GM19035 (cell line): ENCODE measurements at regions not wholly inside any gene's neighbourhood (a gene's known extent, or its start where the extent isn't known, plus 50 kb on each side); places are given as distances from the start of the nearest gene placed in this dataset.

Experiments
- ATAC-seq: cut with Tn5 transposase; IDR thresholded peaks from one replicate; pipeline ENCODE4 v1.9.1; 2021; ENCODE audit not compliant: unreplicated experiment

- ATAC-seq = no peak
Measured at GRCh38 chr18:65326805-65327204, 424.0 kb upstream of the CDH7 start.

GRCh38 chr18:65322895-65323294 lies 427.9 kb upstream of the CDH7 start:
- ATAC-seq = no peak

- no peak for ATAC-seq
Measured at GRCh38 chr18:65298422-65298821, 452.4 kb upstream of the CDH7 start.

- no peak for ATAC-seq
Measured at GRCh38 chr18:65288908-65289307, 461.9 kb upstream of the CDH7 start.

GRCh38 chr18:65287652-65288051 lies 463.2 kb upstream of the CDH7 start:
- ATAC-seq = no peak

- ATAC-seq = no peak
Measured at GRCh38 chr18:65282096-65282495, 468.7 kb upstream of the CDH7 start.

- no peak for ATAC-seq
Measured at GRCh38 chr18:65279668-65280305, 471.0 kb upstream of the CDH7 start.

- no peak for ATAC-seq
Measured at GRCh38 chr18:65278939-65279667, 471.7 kb upstream of the CDH7 start.

GRCh38 chr18:65269375-65269774 lies 481.4 kb upstream of the CDH7 start:
- ATAC-seq = no peak

- no peak for ATAC-seq
Measured at GRCh38 chr18:65265761-65266160, 485.1 kb upstream of the CDH7 start.

GRCh38 chr18:65260030-65260429 lies 490.8 kb upstream of the CDH7 start:
- ATAC-seq = no peak

- no peak for ATAC-seq
Measured at GRCh38 chr18:65259403-65259802, 491.4 kb upstream of the CDH7 start.

GRCh38 chr18:65257149-65257548 lies 493.7 kb upstream of the CDH7 start:
- ATAC-seq = no peak

- no peak for ATAC-seq
Measured at GRCh38 chr18:65255417-65255816, 495.4 kb upstream of the CDH7 start.

GRCh38 chr18:65239787-65240186 lies 511.0 kb upstream of the CDH7 start:
- no peak for ATAC-seq

GRCh38 chr18:65235966-65236624 lies 514.7 kb upstream of the CDH7 start:
- ATAC-seq = no peak

- ATAC-seq = no peak
Measured at GRCh38 chr18:65230311-65230710, 520.5 kb upstream of the CDH7 start.

- no peak for ATAC-seq
Measured at GRCh38 chr18:65227970-65228369, 522.8 kb upstream of the CDH7 start.

- no peak for ATAC-seq
Measured at GRCh38 chr18:65221736-65222135, 529.1 kb upstream of the CDH7 start.

- no peak for ATAC-seq
Measured at GRCh38 chr18:65221115-65221514, 529.7 kb upstream of the CDH7 start.

- no peak for ATAC-seq
Measured at GRCh38 chr18:65215865-65216466, 534.8 kb upstream of the CDH7 start.

- no peak for ATAC-seq
Measured at GRCh38 chr18:65214456-65214855, 536.4 kb upstream of the CDH7 start.
